ENCODE measurements at regions not wholly inside any gene's neighbourhood (a gene's known extent, or its start where the extent isn't known, plus 50 kb on each side); places are given as distances from the start of the nearest gene placed in this dataset.
"Not testable (repeated sequence)": the region's sequence is repeated elsewhere in the genome, so short reads cannot be mapped to it uniquely, and the experiment has no call there.

DNA sequence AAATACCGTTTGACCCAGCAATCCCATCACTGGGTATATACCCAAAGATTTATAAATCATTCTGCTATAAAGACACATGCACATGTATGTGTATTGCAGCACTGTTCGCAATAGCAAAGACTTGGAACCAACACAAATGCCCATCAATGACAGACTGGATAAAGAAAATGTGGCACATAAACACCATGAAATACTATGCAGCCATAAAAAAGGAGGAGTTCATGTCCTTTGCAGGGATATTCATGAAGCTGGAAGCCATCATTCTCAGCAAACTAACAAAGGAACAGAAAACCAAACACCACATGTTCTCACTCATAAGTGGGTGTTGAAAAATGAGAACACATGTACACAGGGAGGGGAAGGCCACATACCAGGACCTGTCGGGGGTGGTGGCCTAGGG, 86.5 kb upstream of the FGGY start:
- in situ Hi-C loops (cut with HindIII; ENCODE audit: low pct_ligation_motif_present, low pct_unique_long_range_greater_than_20kb, low sequenced_read_pairs); DNase-seq: not testable (repeated sequence)

DNA sequence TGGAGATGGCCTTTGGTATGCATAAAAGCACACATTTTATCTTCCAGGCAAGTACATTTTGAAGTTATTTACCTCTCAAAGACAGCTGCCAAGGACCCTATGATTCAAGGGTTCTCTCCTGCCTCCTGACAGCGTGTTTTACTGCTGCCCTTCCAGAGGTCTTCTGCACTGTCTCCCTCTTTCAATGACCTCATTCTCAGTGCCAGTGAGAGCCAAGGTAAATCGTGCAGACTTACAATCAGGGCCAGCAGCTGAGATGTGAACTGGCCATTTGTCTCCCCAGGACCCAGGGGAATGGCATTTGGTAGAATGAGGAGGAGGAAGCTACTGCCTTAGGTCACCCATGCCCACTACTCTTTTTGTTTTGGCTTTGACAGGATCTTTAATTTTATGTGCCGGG, 84.2 kb upstream of the FGGY start:
- in situ Hi-C loops (cut with HindIII; ENCODE audit: low pct_ligation_motif_present, low pct_unique_long_range_greater_than_20kb, low sequenced_read_pairs): no loop called here
- DNase-seq: no peak

DNA sequence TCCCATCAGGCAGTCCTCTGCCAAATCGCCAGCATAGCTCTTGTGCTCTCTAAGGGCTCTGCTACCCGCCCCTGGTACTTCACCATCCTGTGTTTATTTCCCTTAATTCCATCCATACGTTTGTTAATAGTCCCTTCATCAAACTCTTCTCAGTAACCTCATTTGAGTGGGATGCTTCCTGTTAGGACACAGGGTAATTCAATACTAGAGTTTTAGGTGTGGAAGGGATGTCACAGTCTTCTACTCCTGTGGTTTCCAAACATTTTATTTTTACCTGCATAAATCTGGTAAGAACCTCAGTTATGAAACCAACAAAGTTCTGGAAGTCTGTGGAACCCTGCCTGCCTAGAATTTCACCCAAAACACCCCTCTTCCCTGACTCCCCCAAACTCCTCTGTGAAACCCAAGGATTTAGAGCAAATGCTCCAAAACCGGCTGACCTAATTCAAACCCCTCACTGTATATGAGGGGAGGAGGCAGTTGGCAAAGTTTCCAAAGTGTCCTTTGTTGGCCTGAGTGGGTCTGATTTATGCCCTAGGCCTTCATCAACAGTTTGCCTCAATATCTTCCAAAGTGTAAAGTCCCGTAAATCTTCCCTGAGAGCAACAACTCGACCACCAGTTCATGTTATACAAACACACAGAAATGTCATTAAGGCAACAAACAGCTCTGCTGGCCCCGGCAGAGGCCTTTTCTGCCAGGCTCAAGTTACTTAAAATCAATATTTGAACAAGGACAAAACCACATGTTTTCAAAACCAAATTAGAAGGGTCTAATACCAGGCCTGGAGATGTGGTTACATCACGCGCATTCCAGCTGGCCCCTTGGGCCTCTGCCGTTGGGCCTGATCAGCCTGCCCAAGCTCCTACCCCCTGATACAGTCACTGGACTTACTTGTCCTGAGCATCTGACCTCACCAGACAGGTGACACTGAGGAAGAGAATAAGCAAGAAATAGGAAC, 82.4 kb upstream of the FGGY start:
- no peak for DNase-seq
- in situ Hi-C loops (cut with HindIII; ENCODE audit: low pct_ligation_motif_present, low pct_unique_long_range_greater_than_20kb, low sequenced_read_pairs): no loop called here

DNA sequence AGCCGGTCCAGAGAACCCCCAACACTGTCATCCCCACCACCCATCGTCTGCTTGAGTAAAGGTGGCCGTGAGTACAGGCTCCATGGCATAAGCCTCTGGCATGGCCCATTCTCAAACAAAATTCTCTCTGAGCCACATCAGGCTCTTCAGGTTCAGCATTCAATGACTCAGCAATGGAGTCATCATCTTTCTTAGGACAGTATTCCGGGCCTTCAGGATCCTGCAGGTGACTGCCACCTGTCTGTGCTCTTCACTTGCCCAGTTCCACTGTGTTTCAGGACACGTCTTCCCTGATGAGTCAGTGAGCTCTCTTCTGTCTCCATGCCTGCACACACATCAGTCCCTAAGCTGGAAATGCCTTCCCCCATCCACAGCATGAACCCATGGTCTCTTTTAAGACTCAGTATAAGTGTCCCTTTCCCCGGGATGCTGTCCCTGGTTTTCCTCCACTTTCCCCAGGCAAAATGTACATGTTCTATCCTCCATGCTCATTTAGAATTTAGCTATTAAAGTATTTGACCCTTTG, 81.1 kb upstream of the FGGY start:
- in situ Hi-C loops (cut with HindIII; ENCODE audit: low pct_ligation_motif_present, low pct_unique_long_range_greater_than_20kb, low sequenced_read_pairs): no loop called here
- DNase-seq: no peak

DNA sequence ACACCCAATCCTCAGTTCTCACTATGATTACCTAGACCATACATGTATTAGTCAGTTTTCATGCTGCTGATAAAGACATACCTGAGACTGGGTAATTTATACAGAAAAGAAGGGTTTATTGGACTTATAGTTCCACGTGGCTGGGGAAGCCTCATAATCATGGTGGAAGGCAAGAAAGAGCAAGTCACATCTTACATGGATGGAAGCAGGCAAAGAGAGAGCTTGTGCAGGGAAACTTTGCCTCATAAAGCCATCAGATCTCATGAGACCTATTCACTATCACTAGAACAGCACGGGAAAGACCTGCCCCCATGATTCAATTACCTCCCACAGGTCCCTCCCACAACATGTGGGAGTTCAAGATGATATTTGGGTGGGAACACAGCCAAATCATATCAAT, 79.5 kb upstream of the FGGY start:
- DNase-seq; in situ Hi-C loops (cut with HindIII; ENCODE audit: low pct_ligation_motif_present, low pct_unique_long_range_greater_than_20kb, low sequenced_read_pairs): not testable (repeated sequence)

DNA sequence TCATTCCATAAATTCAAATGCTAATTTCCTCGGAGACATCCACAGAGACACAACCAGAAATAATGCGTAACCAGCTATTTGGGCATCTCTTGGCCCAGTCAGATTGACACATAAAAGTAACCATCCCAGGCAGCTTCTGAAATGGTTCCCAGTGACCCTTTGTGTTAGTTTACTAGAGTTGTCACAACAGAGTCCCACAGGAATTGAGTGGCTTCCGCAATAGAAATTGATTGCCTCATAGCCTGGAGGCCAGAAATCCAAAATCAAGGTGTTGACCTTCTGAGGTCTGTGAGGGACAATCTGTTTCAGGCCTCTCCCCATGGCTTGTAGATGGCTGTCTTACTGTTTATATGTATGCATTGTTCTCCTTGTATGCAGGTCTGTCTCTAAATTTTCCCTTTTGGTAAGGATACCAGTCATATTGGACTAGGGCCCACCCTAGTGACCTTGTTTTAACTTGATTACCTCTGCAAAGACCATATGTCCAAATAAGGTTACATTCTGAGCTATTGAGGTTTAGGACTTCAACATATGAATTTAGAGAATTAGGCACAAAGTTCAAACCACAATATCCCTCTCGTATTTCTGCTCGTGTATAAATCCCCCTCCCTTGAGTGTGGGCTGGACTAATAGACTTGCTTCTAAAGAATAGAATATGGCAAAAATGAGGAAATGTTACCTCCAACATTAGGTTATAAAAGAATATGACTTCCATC, 78.2 kb upstream of the FGGY start:
- no peak for DNase-seq
- in situ Hi-C loops (cut with HindIII; ENCODE audit: low pct_ligation_motif_present, low pct_unique_long_range_greater_than_20kb, low sequenced_read_pairs): no loop called here

DNA sequence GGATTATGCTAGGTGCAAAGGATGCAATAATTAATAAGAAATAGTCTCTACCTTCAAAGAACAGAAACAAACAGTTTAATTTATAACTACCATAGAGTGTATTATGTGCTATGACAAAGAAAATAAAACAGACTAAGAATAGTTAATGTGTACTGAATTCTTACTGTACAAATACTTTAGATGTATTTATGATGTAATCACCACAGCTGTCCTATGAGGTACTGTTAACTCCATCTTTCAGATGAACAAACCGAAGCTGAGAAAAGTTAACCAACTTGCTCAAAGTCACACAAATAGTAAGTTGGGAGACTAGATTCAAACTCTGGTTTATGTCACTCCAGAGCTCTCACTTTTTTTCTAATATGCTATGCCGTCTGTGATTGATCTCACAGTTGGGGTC, 77.0 kb upstream of the FGGY start:
- no peak for DNase-seq
- in situ Hi-C loops (cut with HindIII; ENCODE audit: low pct_ligation_motif_present, low pct_unique_long_range_greater_than_20kb, low sequenced_read_pairs): no loop called here

DNA sequence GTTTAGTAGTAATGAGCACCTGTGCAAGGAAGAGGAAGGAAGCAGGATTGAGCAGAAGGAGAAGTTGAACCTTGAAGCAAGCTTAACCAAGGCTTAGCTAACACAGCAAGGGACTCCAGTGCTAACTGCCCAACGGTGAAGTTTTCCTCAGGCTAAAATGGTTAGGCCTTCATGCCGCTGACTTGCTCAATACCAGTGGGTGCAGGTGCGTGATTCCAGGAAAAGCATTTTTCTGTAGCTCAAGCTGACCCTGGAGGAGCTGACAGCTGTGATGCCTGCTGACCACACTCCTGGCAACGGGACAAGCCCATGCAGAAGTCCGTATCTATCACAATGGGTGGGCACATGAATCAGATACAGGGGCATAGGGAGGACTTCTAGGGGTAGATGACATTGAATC, 76.5 kb upstream of the FGGY start:
- in situ Hi-C loops (cut with HindIII; ENCODE audit: low pct_ligation_motif_present, low pct_unique_long_range_greater_than_20kb, low sequenced_read_pairs): no loop called here
- no peak for DNase-seq

DNA sequence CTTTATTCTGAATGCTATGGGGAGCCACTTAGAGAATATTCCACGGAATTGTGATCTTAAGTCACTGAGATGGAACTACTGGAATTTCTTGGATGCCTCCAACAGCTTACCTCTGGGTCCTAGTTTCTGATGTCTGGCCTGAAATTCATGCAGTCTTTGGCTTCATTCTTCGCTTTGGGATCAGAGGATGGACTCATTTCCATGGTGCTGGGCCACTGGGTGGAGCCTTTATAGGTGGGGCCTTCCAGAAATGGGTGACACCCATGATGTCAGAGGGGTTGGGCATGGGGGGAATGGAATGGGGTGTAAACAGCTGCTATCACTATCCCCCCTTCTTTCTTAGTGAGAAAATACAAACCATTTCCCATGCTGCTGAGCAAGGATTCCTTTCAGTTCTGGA, 73.7 kb upstream of the FGGY start:
- DNase-seq: no peak
- in situ Hi-C loops (cut with HindIII; ENCODE audit: low pct_ligation_motif_present, low pct_unique_long_range_greater_than_20kb, low sequenced_read_pairs): no loop called here

DNA sequence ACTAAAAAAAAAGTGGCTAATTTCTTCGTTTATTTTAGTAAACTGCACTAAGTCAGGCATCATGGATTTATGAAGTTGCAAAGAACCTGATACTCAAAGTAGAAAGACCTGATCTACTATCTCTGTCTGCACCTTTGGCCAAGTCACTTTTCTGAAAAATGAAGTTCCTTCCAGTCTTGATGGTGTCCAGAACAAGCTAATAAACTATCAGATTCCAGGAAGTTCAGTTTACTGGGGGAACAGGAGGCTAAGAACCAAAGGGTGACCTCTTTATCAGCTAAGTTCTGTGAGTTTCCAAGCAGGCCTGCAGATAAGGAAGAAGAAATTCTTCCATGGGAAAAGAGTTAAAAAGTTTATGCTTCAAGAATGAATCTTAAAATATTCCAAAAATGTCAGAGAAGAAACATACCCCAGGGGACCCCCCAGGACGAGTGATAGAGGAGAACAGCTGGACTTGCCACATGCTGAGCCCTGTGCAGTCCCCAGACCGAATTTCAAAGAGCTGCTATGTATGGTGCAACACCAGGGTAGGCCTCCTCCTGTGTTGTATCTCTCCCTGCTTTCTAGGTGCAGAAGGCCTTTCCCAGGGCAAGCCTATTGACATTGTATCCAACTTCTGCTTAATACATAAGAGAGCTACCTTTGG, 72.8 kb upstream of the FGGY start:
- in situ Hi-C loops (cut with HindIII; ENCODE audit: low pct_ligation_motif_present, low pct_unique_long_range_greater_than_20kb, low sequenced_read_pairs): no loop called here
- DNase-seq: no peak

DNA sequence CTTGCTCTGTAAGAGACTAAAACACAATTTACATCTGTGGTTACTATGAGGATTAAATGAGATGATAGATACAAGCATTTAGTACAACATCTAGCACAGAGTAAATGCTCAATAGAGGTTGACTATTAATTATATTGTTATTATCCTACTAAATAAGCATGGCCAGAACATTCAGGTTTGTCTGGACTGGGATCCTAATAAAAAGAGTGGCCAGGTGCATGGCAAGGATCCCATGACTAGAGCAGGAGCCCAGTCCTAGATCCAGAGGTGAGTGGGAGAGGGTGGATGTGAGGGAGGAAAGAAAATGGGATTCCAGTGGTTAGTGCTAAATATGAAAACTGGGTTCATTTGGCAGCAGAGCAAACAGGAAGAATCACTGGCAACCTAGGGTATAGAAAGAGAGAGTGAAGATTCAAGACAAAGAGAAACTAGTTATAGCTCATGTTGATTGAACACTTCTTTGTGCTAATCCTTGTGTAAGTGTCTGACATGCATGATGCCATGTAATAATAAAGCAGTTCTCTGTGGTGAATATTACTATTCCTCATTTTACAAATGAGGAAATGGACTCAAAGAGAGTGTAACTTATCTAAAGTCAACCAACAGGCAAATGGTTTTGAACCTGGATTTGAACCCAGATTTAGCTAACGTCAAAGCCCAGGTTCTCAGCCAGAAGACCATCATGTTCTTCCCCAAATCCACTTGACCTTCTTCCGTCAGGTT, 71.1 kb upstream of the FGGY start:
- no peak for DNase-seq
- in situ Hi-C loops (cut with HindIII; ENCODE audit: low pct_ligation_motif_present, low pct_unique_long_range_greater_than_20kb, low sequenced_read_pairs): no loop called here

DNA sequence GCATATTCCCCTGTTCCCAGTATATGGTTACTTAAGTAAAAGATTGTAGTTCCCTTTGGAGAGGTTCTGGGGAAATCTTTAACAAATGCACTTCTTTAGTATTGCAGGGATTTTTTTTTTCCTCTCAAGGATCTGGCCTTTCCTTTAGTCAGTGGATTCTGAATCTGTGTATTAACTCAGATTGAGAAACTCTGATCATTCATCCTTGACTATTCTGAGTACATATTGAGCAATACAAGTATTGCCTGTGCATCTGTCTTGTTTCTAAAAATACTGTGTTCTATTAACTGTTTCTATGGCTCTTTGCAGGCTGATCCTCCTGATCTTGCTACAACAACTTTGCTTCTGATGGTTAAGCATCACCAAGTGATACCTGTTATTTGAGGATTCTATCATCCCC, 67.8 kb upstream of the FGGY start:
- in situ Hi-C loops (cut with HindIII; ENCODE audit: low pct_ligation_motif_present, low pct_unique_long_range_greater_than_20kb, low sequenced_read_pairs): no loop called here
- DNase-seq: no peak

DNA sequence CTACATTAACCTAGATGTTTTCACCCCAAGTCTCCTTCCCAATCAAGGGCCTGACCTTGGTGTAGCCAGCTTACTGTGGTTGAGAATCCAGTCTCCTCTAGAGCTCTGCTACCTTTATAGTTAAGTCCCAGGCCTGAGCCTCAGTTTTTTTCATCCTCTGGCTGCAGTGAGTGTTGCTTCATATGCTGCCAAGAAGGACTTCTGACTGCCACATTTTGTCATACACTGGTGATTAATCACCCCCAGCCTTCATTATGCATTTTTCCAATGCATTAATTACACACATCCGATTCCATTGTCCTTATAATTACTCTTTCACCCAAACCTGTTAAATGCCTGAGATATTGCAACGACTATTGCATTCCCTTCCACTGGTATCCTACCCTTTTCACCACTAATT, 66.3 kb upstream of the FGGY start:
- no peak for DNase-seq
- in situ Hi-C loops (cut with HindIII; ENCODE audit: low pct_ligation_motif_present, low pct_unique_long_range_greater_than_20kb, low sequenced_read_pairs): no loop called here

DNA sequence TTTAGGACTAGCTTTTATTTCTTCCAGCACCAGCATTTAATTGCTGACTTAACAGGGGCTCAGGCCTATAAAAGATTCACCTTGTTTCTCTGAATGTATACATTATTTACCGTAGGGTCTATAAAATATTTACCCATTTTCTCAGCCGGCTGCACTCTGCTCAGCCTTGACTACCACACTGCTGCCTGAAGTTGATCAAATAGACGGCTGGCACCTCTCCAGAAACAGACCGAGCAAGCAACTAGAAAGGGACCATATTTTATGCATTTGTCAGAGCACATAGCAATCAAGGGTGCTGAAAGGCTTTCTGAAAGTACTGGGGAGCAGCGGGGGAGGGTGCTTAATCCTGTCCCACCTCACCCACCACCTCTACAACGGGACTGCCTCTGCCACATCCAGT, 64.7 kb upstream of the FGGY start:
- no peak for DNase-seq
- in situ Hi-C loops (cut with HindIII; ENCODE audit: low pct_ligation_motif_present, low pct_unique_long_range_greater_than_20kb, low sequenced_read_pairs): no loop called here

DNA sequence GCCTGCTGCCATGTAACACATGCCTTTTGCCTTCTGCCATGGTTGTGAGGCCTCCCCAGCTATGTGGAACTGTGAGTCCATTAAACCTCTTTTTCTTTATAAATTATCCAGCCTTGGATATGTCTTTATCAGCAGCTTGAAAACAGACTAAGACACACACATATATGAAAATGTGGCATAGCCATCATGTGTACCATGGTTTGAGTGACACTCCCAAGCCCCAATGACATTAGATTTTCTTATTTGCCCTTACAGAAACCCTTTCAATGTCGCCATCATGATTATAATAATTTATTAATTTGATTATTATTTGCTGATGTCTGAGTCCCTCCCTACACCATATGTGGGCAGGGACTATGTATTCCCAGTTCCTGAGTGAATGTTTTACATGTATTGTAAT, 63.5 kb upstream of the FGGY start:
- in situ Hi-C loops (cut with HindIII; ENCODE audit: low pct_ligation_motif_present, low pct_unique_long_range_greater_than_20kb, low sequenced_read_pairs): no loop called here
- DNase-seq: no peak

DNA sequence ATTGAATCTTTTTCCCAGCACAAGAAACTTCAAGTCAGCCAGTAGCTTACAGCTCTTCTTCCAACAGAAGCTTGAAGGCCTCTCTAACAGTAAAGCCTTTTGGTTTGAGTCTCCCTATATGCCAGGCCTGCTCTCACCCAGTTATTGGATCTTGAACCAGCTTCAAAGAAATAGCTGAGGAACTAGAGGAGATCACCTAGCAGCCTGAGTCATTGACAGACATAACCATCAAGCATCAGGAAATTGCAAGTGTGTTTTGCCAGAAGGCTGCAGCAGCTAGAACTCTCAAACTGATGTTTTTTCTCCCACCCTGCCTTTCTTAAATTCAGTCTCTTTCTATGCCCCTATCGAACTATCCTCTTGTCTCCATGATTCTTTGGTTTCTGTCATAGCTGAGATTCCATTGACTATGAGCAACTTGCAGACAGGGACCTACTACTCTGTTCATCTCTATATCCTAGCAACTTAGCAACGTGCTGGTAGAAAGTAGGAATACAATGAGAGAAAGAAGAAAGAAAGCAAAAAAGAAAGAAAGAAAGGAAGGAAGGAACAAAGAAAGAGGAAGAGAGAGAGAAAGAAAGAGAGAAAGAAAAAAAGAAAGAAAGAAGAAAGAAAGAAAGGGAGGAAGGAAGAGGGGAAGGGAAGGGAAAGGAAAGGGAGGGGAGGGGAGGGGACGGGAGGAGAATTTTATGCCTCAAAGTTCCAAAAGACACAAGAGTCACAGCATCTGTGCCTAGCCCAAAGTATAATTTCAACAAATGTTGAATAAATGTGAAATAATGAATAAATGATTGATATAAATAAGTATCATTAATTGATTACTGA, 60.0 kb upstream of the FGGY start:
- in situ Hi-C loops (cut with HindIII; ENCODE audit: low pct_ligation_motif_present, low pct_unique_long_range_greater_than_20kb, low sequenced_read_pairs): no loop called here
- DNase-seq: no peak

DNA sequence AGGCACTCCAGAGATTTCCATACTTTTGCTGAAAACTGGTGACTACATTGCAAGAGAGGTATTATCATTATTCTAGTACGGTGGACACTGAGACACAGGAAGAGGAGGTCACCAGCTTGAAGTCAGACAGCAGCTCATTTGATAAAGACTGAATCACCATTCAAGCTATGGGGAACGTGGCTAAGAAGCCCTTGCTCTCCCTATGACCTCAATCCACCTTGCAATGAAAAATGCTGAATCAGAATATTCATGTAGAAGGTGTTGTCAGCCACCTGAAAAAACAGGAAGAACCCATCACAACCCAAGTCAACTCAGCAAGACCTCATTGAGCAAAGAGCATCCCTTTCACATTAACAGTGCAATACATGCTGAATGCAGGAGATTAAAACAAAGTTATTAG, 59.0 kb upstream of the FGGY start:
- in situ Hi-C loops (cut with HindIII; ENCODE audit: low pct_ligation_motif_present, low pct_unique_long_range_greater_than_20kb, low sequenced_read_pairs): no loop called here

More for the DNA sequence above, 59.0 kb upstream of the FGGY start:
- DNase-seq: no peak
